Cardiac muscle cell (in vitro differentiated cells and primary cell): ENCODE measurements at regions not wholly inside any gene's neighbourhood (a gene's known extent, or its start where the extent isn't known, plus 50 kb on each side); places are given as distances from the start of the nearest gene placed in this dataset.

Experiments used
- DNase-seq, 2 donors: peaks; one replicate each; pipeline versions ENCODE4 v3.0.0 to v3.0.0-alpha.2; 2010 to 2017; ENCODE audit warnings: low read depth in 1 of 2, low spot score in 1 of 2
- H3K27ac ChIP-seq: fragments of 200-600 bp; sonication (generic); 2 replicates; pipeline ENCODE4 v1.5.1; 2016
- H3K27me3 ChIP-seq: fragments of 200-600 bp; sonication (generic); 2 replicates; pipeline ENCODE4 v1.6.0; 2016; ENCODE audit warnings: control low read depth
- H3K36me3 ChIP-seq: fragments of 200-600 bp; sonication (generic); 2 replicates; pipeline ENCODE4 v1.5.1; 2016; ENCODE audit warnings: control low read depth
- H3K4me1 ChIP-seq: fragments of 200-600 bp; sonication (generic); 2 replicates; pipeline ENCODE4 v1.8.1; 2017; ENCODE audit warnings: low read depth, mild to moderate bottlenecking, mixed run types
- H3K4me3 ChIP-seq: fragments of 200-600 bp; sonication (generic); 2 replicates; pipeline ENCODE4 v1.5.1; 2016; ENCODE audit warnings: mild to moderate bottlenecking
- H3K9me3 ChIP-seq: fragments of 200-600 bp; sonication (generic); 2 replicates; pipeline ENCODE4 v1.5.1; 2017; ENCODE audit warnings: low read depth, mild to moderate bottlenecking, control low read depth
- CTCF ChIP-seq: IDR thresholded peaks from 2 replicates; pipeline ENCODE4 v1.5.1; 2012; ENCODE audit warnings: low read depth, mild to moderate bottlenecking, low read length

GRCh38 chr15:27638958-27639357 is 460.2 kb downstream of the OCA2 start:
- H3K27me3 ChIP-seq: no peaks in the 10 kb centered on the region
- H3K27ac ChIP-seq: no peak overlapping the region
- no peaks in the 10 kb centered on the region for H3K36me3 ChIP-seq
- H3K4me1 ChIP-seq: no peaks in the 10 kb centered on the region
- H3K9me3 ChIP-seq: no peaks in the 10 kb centered on the region
- no peak overlapping the region for H3K4me3 ChIP-seq
- TF ChIP-seq CTCF: no peak
- DNase-seq: no peak

- H3K4me1 ChIP-seq: no peaks in the 10 kb centered on the region
- H3K9me3 ChIP-seq: no peaks in the 10 kb centered on the region
- no peak for DNase-seq
- no peak for TF ChIP-seq CTCF
- no peaks in the 10 kb centered on the region for H3K36me3 ChIP-seq
- H3K27me3 ChIP-seq: no peaks in the 10 kb centered on the region
- no peak overlapping the region for H3K27ac ChIP-seq
- no peak overlapping the region for H3K4me3 ChIP-seq
Measured at GRCh38 chr15:27635916-27636315, 463.2 kb downstream of the OCA2 start.

- H3K9me3 ChIP-seq: no peaks in the 10 kb centered on the region
- H3K27ac ChIP-seq: no peak overlapping the region
- H3K4me3 ChIP-seq: no peak overlapping the region
- TF ChIP-seq CTCF: no peak
- DNase-seq: no peak
- H3K36me3 ChIP-seq: no peaks in the 10 kb centered on the region
- no peaks in the 10 kb centered on the region for H3K4me1 ChIP-seq
- no peaks in the 10 kb centered on the region for H3K27me3 ChIP-seq
Measured at GRCh38 chr15:27628486-27628885, 470.6 kb downstream of the OCA2 start.

- Histone ChIP-seq H3K27ac (no peak overlapping the region), H3K36me3 (no peaks in the 10 kb centered on the region), H3K27me3 (no peaks in the 10 kb centered on the region), H3K4me3 (no peak overlapping the region), H3K4me1 (no peaks in the 10 kb centered on the region), H3K9me3 (no peaks in the 10 kb centered on the region)
- no peak for DNase-seq
- TF ChIP-seq CTCF: no peak
Measured at GRCh38 chr15:27627623-27628022, 471.5 kb downstream of the OCA2 start.

GRCh38 chr15:27623560-27624305 is 475.4 kb downstream of the OCA2 start:
- no peak overlapping the region for H3K4me3 ChIP-seq
- no peaks in the 10 kb centered on the region for H3K36me3 ChIP-seq
- no peaks in the 10 kb centered on the region for H3K9me3 ChIP-seq
- H3K27me3 ChIP-seq: no peaks in the 10 kb centered on the region
- no peak for TF ChIP-seq CTCF
- no peak for DNase-seq
- H3K27ac ChIP-seq: no peak overlapping the region
- H3K4me1 ChIP-seq: no peaks in the 10 kb centered on the region
